ENCODE measurements at regions not wholly inside any gene's neighbourhood (a gene's known extent, or its start where the extent isn't known, plus 50 kb on each side); places are given as distances from the start of the nearest gene placed in this dataset.

GRCh38 chr6:21984561-21984960, 312.3 kb downstream of the PRL start:
- no peak for DNase-seq (ENCODE audit: extremely low read depth in 1 of 2, low read depth in 1 of 2)

GRCh38 chr6:21985904-21986303, 310.9 kb downstream of the PRL start:
- no peak for DNase-seq (ENCODE audit: extremely low read depth in 1 of 2, low read depth in 1 of 2)

GRCh38 chr6:21986703-21987102, 310.1 kb downstream of the PRL start:
- DNase-seq (ENCODE audit: extremely low read depth in 1 of 2, low read depth in 1 of 2): no peak

GRCh38 chr6:21987501-21987957, 309.3 kb downstream of the PRL start:
- DNase-seq (ENCODE audit: extremely low read depth in 1 of 2, low read depth in 1 of 2): peak; percentile 1 to 3

GRCh38 chr6:21990577-21990976, 306.3 kb downstream of the PRL start:
- no peak for DNase-seq (ENCODE audit: extremely low read depth in 1 of 2, low read depth in 1 of 2)

GRCh38 chr6:21992178-21992967, 304.5 kb downstream of the PRL start:
- DNase-seq (ENCODE audit: extremely low read depth in 1 of 2, low read depth in 1 of 2): peak; percentile 1 to 23

GRCh38 chr6:21993841-21994240, 303.0 kb downstream of the PRL start:
- DNase-seq (ENCODE audit: extremely low read depth in 1 of 2, low read depth in 1 of 2): no peak

- DNase-seq (ENCODE audit: extremely low read depth in 1 of 2, low read depth in 1 of 2): no peak
Observed at GRCh38 chr6:21994821-21995220, 302.0 kb downstream of the PRL start.

GRCh38 chr6:21995318-21995717, 301.5 kb downstream of the PRL start:
- DNase-seq (ENCODE audit: extremely low read depth in 1 of 2, low read depth in 1 of 2): no peak

GRCh38 chr6:21996425-21997118, 300.3 kb downstream of the PRL start:
- no peak for DNase-seq (ENCODE audit: extremely low read depth in 1 of 2, low read depth in 1 of 2)

GRCh38 chr6:21997119-21998037, 299.5 kb downstream of the PRL start:
- no peak for DNase-seq (ENCODE audit: extremely low read depth in 1 of 2, low read depth in 1 of 2)

GRCh38 chr6:21998582-21998981, 298.3 kb downstream of the PRL start:
- no peak for DNase-seq (ENCODE audit: extremely low read depth in 1 of 2, low read depth in 1 of 2)

GRCh38 chr6:21999012-21999528, 297.8 kb downstream of the PRL start:
- no peak for DNase-seq (ENCODE audit: extremely low read depth in 1 of 2, low read depth in 1 of 2)

GRCh38 chr6:21999741-22000140, 297.1 kb downstream of the PRL start:
- no peak for DNase-seq (ENCODE audit: extremely low read depth in 1 of 2, low read depth in 1 of 2)

- DNase-seq (ENCODE audit: extremely low read depth in 1 of 2, low read depth in 1 of 2): no peak
Observed at GRCh38 chr6:22001396-22002027, 295.3 kb downstream of the PRL start.

GRCh38 chr6:22003287-22003686, 293.5 kb downstream of the PRL start:
- DNase-seq (ENCODE audit: extremely low read depth in 1 of 2, low read depth in 1 of 2): no peak

GRCh38 chr6:22006795-22007194, 290.0 kb downstream of the PRL start:
- DNase-seq (ENCODE audit: extremely low read depth in 1 of 2, low read depth in 1 of 2): no peak

- no peak for DNase-seq (ENCODE audit: extremely low read depth in 1 of 2, low read depth in 1 of 2)
Observed at GRCh38 chr6:22007469-22007868, 289.4 kb downstream of the PRL start.

- no peak for DNase-seq (ENCODE audit: extremely low read depth in 1 of 2, low read depth in 1 of 2)
Observed at GRCh38 chr6:22008248-22008836, 288.5 kb downstream of the PRL start.

GRCh38 chr6:22010102-22010501, 286.7 kb downstream of the PRL start:
- DNase-seq (ENCODE audit: extremely low read depth in 1 of 2, low read depth in 1 of 2): no peak

Measured in stimulated activated CD8-positive, alpha-beta memory T cell treated with anti-CD3 and anti-CD28 coated beads, Interleukin-7, amount 100 ng/mL, for 48 hours (primary cell).